Peyer's patch (tissue), 4 donors: ENCODE measurements at regions not wholly inside any gene's neighbourhood (a gene's known extent, or its start where the extent isn't known, plus 50 kb on each side); places are given as distances from the start of the nearest gene placed in this dataset.

Source experiments
- DNase-seq, 3 donors: peaks; one replicate each; pipeline ENCODE4 v3.0.0-alpha.2; 2017 to 2019
- H3K27ac ChIP-seq, 4 donors: fragments of 200-600 bp; sonication (generic); one replicate each; pipeline ENCODE4 v1.5.1; 2016 to 2019
- H3K27me3 ChIP-seq, 2 donors: fragments of 200-600 bp; sonication (generic); one replicate each; pipeline ENCODE4 v1.5.1; 2019
- H3K36me3 ChIP-seq, 3 donors: fragments of 200-600 bp; sonication (generic); one replicate each; pipeline ENCODE4 v1.5.1; 2016 to 2019
- H3K4me1 ChIP-seq, 4 donors: fragments of 200-600 bp; sonication (generic); one replicate each; pipeline ENCODE4 v1.5.1; 2016 to 2019
- H3K4me3 ChIP-seq, 4 donors: fragments of 200-600 bp; sonication (generic); 1 replicate in 3 of 4; 2 replicates in 1 of 4; pipeline ENCODE4 v1.5.1; 2016 to 2019; ENCODE audit warnings: mild to moderate bottlenecking in 1 of 4
- H3K9me3 ChIP-seq, 4 donors: fragments of 200-600 bp; sonication (generic); one replicate each; pipeline ENCODE4 v1.5.1; 2016 to 2019; ENCODE audit warnings: mild to moderate bottlenecking in 1 of 4
- POLR2A ChIP-seq, 2 donors: fragments of 450-650 bp; IDR thresholded peaks; one replicate each; pipeline ENCODE4 v1.5.1; 2017; ENCODE audit warnings: antibody characterized with exemption in 2 of 2, mild to moderate bottlenecking in 2 of 2, moderate library complexity in 2 of 2
- TF ChIP-seq, protein P1 (sequence below), 6 experiments: fragments of 450-650 bp in 4 of 6; fragments of 200-600 bp in 2 of 6; sonication (generic) in 1 of 6; IDR thresholded peaks; one replicate each; pipeline ENCODE4 v1.5.1; 2017 to 2019; ENCODE audit warnings: antibody characterized with exemption in 6 of 6, mild to moderate bottlenecking in 3 of 6, moderate library complexity in 1 of 6

DNA sequence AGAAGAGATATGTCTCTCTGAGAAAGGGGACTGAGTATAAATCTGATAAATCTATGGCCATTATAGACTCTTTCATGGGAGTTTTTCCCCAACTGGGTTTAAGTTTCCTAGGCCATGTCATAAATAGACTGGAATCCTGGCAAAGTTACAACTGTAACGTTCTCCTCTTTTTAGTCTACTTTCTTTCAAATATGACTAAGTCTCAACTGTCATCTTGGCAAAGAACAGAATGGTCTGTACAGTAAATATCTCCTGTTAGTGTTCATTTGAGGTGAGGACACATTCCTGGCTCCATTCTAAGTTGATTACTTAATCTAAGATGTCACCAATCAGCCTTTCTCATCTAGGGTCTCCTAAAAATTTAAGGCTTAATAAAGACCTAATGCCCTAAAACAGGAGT is 300.5 kb downstream of the BRINP2 start:
- no peaks in the 10 kb centered on the region for H3K27me3 ChIP-seq
- H3K9me3 ChIP-seq = no peaks in the 10 kb centered on the region
- no peak for DNase-seq
- no peaks in the 10 kb centered on the region for H3K36me3 ChIP-seq
- H3K27ac ChIP-seq = no peak overlapping the region
- TF ChIP-seq, protein P1, sequence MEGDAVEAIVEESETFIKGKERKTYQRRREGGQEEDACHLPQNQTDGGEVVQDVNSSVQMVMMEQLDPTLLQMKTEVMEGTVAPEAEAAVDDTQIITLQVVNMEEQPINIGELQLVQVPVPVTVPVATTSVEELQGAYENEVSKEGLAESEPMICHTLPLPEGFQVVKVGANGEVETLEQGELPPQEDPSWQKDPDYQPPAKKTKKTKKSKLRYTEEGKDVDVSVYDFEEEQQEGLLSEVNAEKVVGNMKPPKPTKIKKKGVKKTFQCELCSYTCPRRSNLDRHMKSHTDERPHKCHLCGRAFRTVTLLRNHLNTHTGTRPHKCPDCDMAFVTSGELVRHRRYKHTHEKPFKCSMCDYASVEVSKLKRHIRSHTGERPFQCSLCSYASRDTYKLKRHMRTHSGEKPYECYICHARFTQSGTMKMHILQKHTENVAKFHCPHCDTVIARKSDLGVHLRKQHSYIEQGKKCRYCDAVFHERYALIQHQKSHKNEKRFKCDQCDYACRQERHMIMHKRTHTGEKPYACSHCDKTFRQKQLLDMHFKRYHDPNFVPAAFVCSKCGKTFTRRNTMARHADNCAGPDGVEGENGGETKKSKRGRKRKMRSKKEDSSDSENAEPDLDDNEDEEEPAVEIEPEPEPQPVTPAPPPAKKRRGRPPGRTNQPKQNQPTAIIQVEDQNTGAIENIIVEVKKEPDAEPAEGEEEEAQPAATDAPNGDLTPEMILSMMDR (IDR thresholded peaks at IDR 0.05) = no peak
- no peak for TF ChIP-seq POLR2A (IDR thresholded peaks at IDR 0.05)
- no peaks in the 10 kb centered on the region for H3K4me1 ChIP-seq
- no peak overlapping the region for H3K4me3 ChIP-seq

DNA sequence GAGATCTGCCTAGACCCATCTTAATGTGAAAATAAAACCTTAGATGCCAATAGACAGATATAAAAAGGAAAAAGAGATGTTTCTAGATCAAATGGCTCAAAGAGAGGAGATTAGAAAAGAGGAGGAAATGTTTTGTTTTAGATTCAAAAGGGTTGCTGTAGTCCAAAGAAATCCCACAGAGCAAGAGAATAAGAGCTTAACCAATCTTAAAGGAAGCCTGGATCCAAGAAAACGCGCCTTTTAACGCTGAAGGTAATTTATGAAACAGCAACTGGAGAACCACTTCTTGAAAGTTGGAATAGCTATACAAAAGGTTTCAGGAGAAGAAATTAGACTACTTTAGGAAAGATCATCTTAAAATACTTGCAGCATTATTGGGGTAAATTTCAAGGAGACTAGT is 298.8 kb downstream of the BRINP2 start:
- H3K4me3 ChIP-seq = no peak overlapping the region
- no peaks in the 10 kb centered on the region for H3K4me1 ChIP-seq
- no peaks in the 10 kb centered on the region for H3K36me3 ChIP-seq
- H3K27ac ChIP-seq = no peak overlapping the region
- TF ChIP-seq POLR2A (IDR thresholded peaks at IDR 0.05) = no peak
- TF ChIP-seq, protein P1 (IDR thresholded peaks at IDR 0.05) = no peak
- no peak for DNase-seq
- H3K9me3 ChIP-seq = no peaks in the 10 kb centered on the region
- no peaks in the 10 kb centered on the region for H3K27me3 ChIP-seq

DNA sequence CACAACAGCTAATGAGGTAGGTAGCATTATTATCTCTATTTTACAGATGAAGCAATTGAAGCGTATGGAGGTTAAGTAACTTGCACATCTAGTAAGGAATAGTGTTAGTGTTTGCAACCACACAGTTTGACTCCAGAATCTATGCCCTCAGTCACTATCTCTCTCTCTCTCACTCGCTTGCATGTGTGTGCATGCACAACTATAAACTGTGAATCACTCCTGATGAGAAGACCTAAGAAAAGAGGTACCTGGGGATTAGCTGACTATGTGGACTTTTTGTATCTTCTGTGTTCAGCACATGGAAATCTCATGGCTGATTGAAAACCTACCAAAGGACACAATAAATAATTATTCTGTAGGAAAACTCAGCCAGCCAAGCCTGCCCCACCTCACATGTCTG is 295.5 kb downstream of the BRINP2 start:
- no peaks in the 10 kb centered on the region for H3K9me3 ChIP-seq
- H3K36me3 ChIP-seq = no peaks in the 10 kb centered on the region
- TF ChIP-seq POLR2A (IDR thresholded peaks at IDR 0.05) = no peak
- TF ChIP-seq, protein P1 (IDR thresholded peaks at IDR 0.05) = no peak
- no peaks in the 10 kb centered on the region for H3K27me3 ChIP-seq
- H3K27ac ChIP-seq = no peak overlapping the region
- H3K4me3 ChIP-seq = no peak overlapping the region
- no peak for DNase-seq
- no peaks in the 10 kb centered on the region for H3K4me1 ChIP-seq

DNA sequence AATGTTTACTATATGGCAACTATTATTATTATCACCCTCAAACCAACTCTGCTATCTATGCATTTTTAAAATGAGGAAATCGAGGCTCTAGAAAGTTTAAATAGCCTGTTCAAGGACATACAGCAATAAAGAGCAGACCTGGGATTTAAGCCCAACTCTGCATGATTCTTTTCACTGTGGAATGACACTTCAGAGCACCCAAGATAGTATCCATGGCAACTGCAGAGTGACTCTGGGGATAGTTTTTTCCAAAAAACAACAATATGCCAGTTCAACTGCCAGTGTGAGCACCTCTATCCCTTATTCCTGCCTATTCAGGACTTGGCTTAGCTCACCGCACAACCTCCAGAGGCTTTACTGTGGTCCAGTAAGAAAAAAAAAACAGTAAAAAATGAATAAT is 293.9 kb downstream of the BRINP2 start:
- DNase-seq = no peak
- no peaks in the 10 kb centered on the region for H3K27me3 ChIP-seq

DNA sequence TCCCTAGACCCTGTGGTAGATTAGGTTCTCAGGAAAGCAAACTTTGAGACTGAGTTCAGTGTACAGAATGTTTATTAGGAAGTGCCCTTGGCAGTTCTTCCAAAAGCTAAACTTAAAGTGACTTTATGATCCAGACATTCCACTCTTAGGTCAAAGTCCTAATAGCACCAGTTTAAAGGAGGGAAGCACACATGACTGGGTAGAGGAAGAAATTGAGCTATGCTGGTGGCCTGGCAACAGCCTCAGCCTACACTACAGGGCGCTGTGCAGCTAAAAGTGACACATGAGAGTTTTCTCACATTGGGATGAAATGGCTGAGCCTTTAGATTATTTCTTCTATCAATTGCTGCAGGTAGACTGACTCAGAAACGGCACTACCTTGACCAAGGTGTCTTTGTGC is 280.4 kb downstream of the BRINP2 start:
- TF ChIP-seq, protein P1 (IDR thresholded peaks at IDR 0.05) = peak in 1 of 6 experiments; percentile 5
- no peak for TF ChIP-seq POLR2A (IDR thresholded peaks at IDR 0.05)
- Histone ChIP-seq H3K36me3 (no peaks in the 10 kb centered on the region), H3K27me3 (no peaks in the 10 kb centered on the region), H3K4me1 (no peaks in the 10 kb centered on the region), H3K4me3 (no peak overlapping the region), H3K27ac (no peak overlapping the region), H3K9me3 (no peaks in the 10 kb centered on the region)
- DNase-seq = no peak

More for the DNA sequence above, 293.9 kb downstream of the BRINP2 start:
- Histone ChIP-seq H3K4me3 (no peak overlapping the region), H3K27ac (no peak overlapping the region), H3K36me3 (no peaks in the 10 kb centered on the region), H3K9me3 (no peaks in the 10 kb centered on the region), H3K4me1 (no peaks in the 10 kb centered on the region)
- TF ChIP-seq, protein P1 (IDR thresholded peaks at IDR 0.05) = no peak
- TF ChIP-seq POLR2A (IDR thresholded peaks at IDR 0.05) = no peak
